Adrenal gland (tissue), 9 donors: ENCODE measurements at regions not wholly inside any gene's neighbourhood (a gene's known extent, or its start where the extent isn't known, plus 50 kb on each side); places are given as distances from the start of the nearest gene placed in this dataset.

Source experiments
- DNase-seq, 7 donors: peaks; one replicate each; pipeline ENCODE4 v3.0.0-alpha.2; 2019 to 2020
- H3K27ac ChIP-seq, 5 donors: fragments of 200-600 bp; sonication (generic) in 4 of 5; 1 replicate in 3 of 5; 2 replicates in 2 of 5; pipeline versions ENCODE4 v1.5.1 to v1.8.0; 2016 to 2020; ENCODE audit warnings: mild to moderate bottlenecking in 1 of 5
- H3K27me3 ChIP-seq: fragments of 200-600 bp; 2 replicates; pipeline ENCODE4 v1.8.0; 2021
- H3K36me3 ChIP-seq, 2 donors: fragments of 200-600 bp; replicated peaks in 1 of 2; 1 replicate in 1 of 2; 2 replicates in 1 of 2; pipeline versions ENCODE4 v1.5.1 to v1.8.0; 2018 to 2022
- H3K4me1 ChIP-seq, 2 donors: fragments of 200-600 bp; replicated peaks in 1 of 2; 1 replicate in 1 of 2; 2 replicates in 1 of 2; pipeline versions ENCODE4 v1.5.1 to v1.8.0; 2018 to 2021
- H3K4me3 ChIP-seq, 4 donors: fragments of 200-600 bp; sonication (generic) in 3 of 4; one replicate each; pipeline ENCODE4 v1.5.1; 2016 to 2018
- H3K9me3 ChIP-seq, 3 donors: fragments of 200-600 bp; sonication (generic) in 1 of 3; replicated peaks in 1 of 3; 1 replicate in 2 of 3; 2 replicates in 1 of 3; pipeline versions ENCODE4 v1.5.1 to v1.8.0; 2016 to 2021
- POLR2A ChIP-seq, 2 donors: fragments of 450-650 bp; IDR thresholded peaks; one replicate each; pipeline ENCODE4 v1.6.1; 2017; ENCODE audit warnings: antibody characterized with exemption in 2 of 2, mild to moderate bottlenecking in 2 of 2, moderate library complexity in 1 of 2
- WGBS, 4 donors: extraction: QIAGEN DNeasy Blood & Tissue Kit in 2 of 4; methylation state at CpG; one replicate each; pipeline versions ENCODE4 v1.1.5 to v1.1.7; 2013 to 2017; 5-methylcytosine and 5-hydroxymethylcytosine counted together
- intact Hi-C, 2 donors: fragments of 100-400 bp; cut with DNase I; formaldehyde crosslinking; loops; one replicate each; pipeline versions ENCODE4 v1.14.1 to v1.15.0; 2022 to 2023
- TF ChIP-seq, protein P1 (sequence below), 6 experiments: fragments of 450-650 bp in 4 of 6; fragments of 200-600 bp in 2 of 6; sonication (generic) in 1 of 6; IDR thresholded peaks; 1 replicate in 5 of 6; 2 replicates in 1 of 6; pipeline versions ENCODE4 v1.5.1 to v1.8.0; 2016 to 2021; ENCODE audit warnings: antibody characterized with exemption in 6 of 6, mild to moderate bottlenecking in 2 of 6, moderate library complexity in 1 of 6
- donor health status: healthy with polysubstance abuse.
- donor health status: Bipolar disorder and iron deficiency.
- donor health status: DM: yes; HTN: yes; CAD: no.
- donor health status: DM: no; HTN: no; CAD: no.
- donor health status: DM: no; HTN: no; CAD: no.

DNA sequence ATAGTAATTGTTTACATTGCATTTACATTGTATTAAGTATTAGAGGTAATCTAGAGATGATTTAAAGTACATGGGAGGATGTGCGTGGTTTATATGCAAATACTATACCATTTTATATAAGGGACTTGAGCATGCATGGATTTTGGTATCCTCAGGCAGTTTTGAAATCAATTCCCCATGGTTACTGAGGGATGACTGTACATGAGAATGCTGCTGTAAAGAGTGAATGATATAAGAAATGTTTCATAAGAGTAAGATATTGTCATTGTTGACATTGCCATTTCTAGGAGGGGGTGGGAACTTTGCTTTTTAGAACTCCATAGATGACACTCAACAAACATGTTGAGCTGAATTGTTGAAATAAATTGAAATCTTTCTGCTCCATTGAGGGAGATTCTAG, 185.0 kb downstream of the SEMA6A start:
- 83 to 93% (median 91%) methylated on average over 1 of the region's 1 CpG for WGBS, 4 donors
- H3K36me3 ChIP-seq = no peaks in the 10 kb centered on the region
- H3K4me3 ChIP-seq = no peak overlapping the region
- no peaks in the 10 kb centered on the region for H3K27me3 ChIP-seq
- H3K4me1 ChIP-seq = no peaks in the 10 kb centered on the region
- H3K27ac ChIP-seq = no peak overlapping the region
- intact Hi-C loops = no loop called here
- no peaks in the 10 kb centered on the region for H3K9me3 ChIP-seq
- TF ChIP-seq POLR2A (IDR thresholded peaks at IDR 0.05) = no peak
- TF ChIP-seq, protein P1, sequence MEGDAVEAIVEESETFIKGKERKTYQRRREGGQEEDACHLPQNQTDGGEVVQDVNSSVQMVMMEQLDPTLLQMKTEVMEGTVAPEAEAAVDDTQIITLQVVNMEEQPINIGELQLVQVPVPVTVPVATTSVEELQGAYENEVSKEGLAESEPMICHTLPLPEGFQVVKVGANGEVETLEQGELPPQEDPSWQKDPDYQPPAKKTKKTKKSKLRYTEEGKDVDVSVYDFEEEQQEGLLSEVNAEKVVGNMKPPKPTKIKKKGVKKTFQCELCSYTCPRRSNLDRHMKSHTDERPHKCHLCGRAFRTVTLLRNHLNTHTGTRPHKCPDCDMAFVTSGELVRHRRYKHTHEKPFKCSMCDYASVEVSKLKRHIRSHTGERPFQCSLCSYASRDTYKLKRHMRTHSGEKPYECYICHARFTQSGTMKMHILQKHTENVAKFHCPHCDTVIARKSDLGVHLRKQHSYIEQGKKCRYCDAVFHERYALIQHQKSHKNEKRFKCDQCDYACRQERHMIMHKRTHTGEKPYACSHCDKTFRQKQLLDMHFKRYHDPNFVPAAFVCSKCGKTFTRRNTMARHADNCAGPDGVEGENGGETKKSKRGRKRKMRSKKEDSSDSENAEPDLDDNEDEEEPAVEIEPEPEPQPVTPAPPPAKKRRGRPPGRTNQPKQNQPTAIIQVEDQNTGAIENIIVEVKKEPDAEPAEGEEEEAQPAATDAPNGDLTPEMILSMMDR (IDR thresholded peaks at IDR 0.05) = no peak
- no peak for DNase-seq

DNA sequence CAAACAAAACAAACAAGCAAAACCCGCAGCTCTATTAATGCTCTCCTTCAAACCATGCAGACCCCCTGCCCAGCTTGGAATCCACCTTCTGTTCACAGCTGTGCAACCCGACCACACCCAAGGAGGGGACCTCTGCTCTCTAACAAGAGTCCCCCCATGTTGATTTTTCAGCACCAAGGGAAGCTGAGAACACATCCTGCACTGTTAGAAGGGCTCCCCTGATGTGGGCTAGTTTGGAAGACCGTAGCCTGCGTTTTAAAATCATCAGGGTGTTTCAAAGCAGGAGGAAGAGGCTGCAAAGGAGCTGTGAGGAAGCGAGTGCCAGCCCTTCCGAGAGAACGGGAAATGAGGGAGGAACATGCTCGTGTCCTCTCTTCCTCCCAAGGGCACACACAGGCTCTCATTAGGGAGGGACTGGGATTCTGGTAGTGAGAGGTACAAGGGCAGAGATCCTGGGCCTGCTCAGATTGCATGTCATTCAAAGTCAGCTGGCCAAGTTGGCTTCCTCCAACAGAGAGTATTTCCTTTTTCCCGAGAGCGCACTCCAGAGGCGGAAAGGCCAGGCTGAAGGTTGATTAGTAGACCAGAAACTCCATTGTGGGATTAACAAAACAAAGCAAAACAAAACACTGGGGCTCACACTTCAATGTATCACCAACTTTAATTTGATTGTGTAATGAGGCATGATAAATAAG, 185.9 kb downstream of the SEMA6A start:
- Histone ChIP-seq H3K9me3 (no peaks in the 10 kb centered on the region), H3K4me1 (no peaks in the 10 kb centered on the region), H3K4me3 (no peak overlapping the region), H3K27me3 (no peaks in the 10 kb centered on the region), H3K36me3 (no peaks in the 10 kb centered on the region), H3K27ac (no peak overlapping the region)
- peak in 4 of 7 donors; percentile 34 to 66 (median 35) for DNase-seq
- intact Hi-C loops = no loop called here
- 85 to 92% (median 86%) methylated on average over 11 of the region's 11 CpGs for WGBS, 4 donors
- TF ChIP-seq, protein P1 (IDR thresholded peaks at IDR 0.05) = no peak
- TF ChIP-seq POLR2A (IDR thresholded peaks at IDR 0.05) = no peak

DNA sequence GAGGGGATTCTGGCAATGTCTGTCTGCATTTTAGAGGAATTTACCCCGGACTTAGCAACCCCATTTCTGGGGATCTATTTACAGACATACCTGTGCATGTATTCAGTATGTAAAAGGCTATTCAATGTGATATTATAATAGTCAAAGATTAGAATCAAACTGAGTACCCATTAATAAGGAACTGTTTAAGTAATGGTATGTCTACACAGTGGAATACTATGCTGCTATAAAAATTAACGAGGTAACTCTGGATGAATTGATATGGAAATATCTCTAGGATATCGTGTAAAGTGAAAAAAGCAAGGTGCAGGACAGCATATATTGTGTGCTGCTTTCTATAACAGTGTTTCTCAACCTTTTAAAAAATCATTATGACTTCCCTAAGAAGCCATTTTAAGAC, 186.9 kb downstream of the SEMA6A start:
- intact Hi-C loops = no loop called here
- 92 to 96% (median 92%) methylated on average over 3 of the region's 3 CpGs for WGBS, 4 donors

DNA sequence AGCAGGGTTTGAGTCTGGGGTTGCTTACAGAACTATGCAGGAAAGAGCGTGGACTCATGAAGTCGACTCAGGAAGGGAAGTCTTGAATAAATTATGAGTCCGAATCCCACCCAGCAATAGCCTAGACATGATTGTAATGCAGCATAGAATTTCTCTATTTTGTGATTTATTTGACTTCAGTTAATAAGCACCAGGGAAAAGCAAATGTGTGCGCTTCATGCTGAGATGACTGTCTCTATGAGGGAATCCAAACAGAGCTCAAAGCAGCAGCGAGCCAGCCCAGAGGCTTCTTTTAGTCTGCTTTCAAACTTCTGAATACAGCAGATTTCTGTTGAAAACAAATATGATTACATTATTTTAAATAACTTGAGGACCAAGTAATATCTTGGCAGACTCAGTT, 188.0 kb downstream of the SEMA6A start:
- WGBS, 4 donors = 81 to 87% (median 85%) methylated on average over 5 of the region's 5 CpGs
- DNase-seq = no peak
- no peaks in the 10 kb centered on the region for H3K9me3 ChIP-seq
- no peaks in the 10 kb centered on the region for H3K4me1 ChIP-seq
- no peaks in the 10 kb centered on the region for H3K36me3 ChIP-seq
- no peak for TF ChIP-seq POLR2A (IDR thresholded peaks at IDR 0.05)
- TF ChIP-seq, protein P1 (IDR thresholded peaks at IDR 0.05) = no peak
- H3K27ac ChIP-seq = no peak overlapping the region
- H3K27me3 ChIP-seq = no peaks in the 10 kb centered on the region
- H3K4me3 ChIP-seq = no peak overlapping the region
- intact Hi-C loops = no loop called here

More for the DNA sequence above, 186.9 kb downstream of the SEMA6A start:
- no peak for TF ChIP-seq POLR2A (IDR thresholded peaks at IDR 0.05)
- TF ChIP-seq, protein P1 (IDR thresholded peaks at IDR 0.05) = no peak
- Histone ChIP-seq H3K9me3 (no peaks in the 10 kb centered on the region), H3K36me3 (no peaks in the 10 kb centered on the region), H3K4me1 (no peaks in the 10 kb centered on the region), H3K27ac (no peak overlapping the region), H3K27me3 (no peaks in the 10 kb centered on the region), H3K4me3 (no peak overlapping the region)
- no peak for DNase-seq
